PC-3 (cell line): ENCODE measurements at regions not wholly inside any gene's neighbourhood (a gene's known extent, or its start where the extent isn't known, plus 50 kb on each side); places are given as distances from the start of the nearest gene placed in this dataset.

ENCODE experiments used
- CTCF ChIP-seq: fragments of 300-600 bp; sonication (generic); conservative IDR thresholded peaks from 2 replicates; pipeline ENCODE4 v1.5.1; 2017; ENCODE audit warnings: antibody characterized with exemption, low read depth, mild to moderate bottlenecking, low read length
- EZH2 ChIP-seq: fragments of 300-600 bp; sonication (generic); IDR thresholded peaks from one replicate; pipeline ENCODE4 v1.6.1; 2017; ENCODE audit warnings: antibody characterized with exemption, mild to moderate bottlenecking, low read length; ENCODE audit not compliant: unreplicated experiment
- EZH2phosphoT487 ChIP-seq: fragments of 300-600 bp; sonication (generic); IDR thresholded peaks from 2 replicates; pipeline ENCODE4 v1.6.1; 2018; ENCODE audit warnings: mild to moderate bottlenecking, antibody characterized with exemption, low read length, borderline replicate concordance

- TF ChIP-seq CTCF (no peak), EZH2 (no peak), EZH2phosphoT487 (no peak)
Measured at GRCh38 chr9:31683116-31683515, 701.3 kb upstream of the ACO1 start.
